Left ventricle myocardium inferior (tissue), 1 donor: ENCODE measurements at regions not wholly inside any gene's neighbourhood (a gene's known extent, or its start where the extent isn't known, plus 50 kb on each side); places are given as distances from the start of the nearest gene placed in this dataset.
A peak's percentile ranks its signal among the peaks of the same experiment; 100 is the strongest.
"Not testable (repeated sequence)": the region's sequence is repeated elsewhere in the genome, so short reads cannot be mapped to it uniquely, and the experiment has no call there.

Experiments
- DNase-seq: peaks from one replicate; pipeline ENCODE4 v3.0.0-alpha.2; 2020
- H3K27ac ChIP-seq: fragments of 200-600 bp; replicated peaks from 2 replicates; pipeline ENCODE4 v1.8.0; 2021
- H3K27me3 ChIP-seq: fragments of 200-600 bp; 2 replicates; pipeline ENCODE4 v1.8.0; 2021; ENCODE audit warnings: low read depth
- H3K36me3 ChIP-seq: fragments of 200-600 bp; 2 replicates; pipeline ENCODE4 v1.8.0; 2021
- H3K4me1 ChIP-seq: fragments of 200-600 bp; 2 replicates; pipeline ENCODE4 v1.8.0; 2021
- H3K4me3 ChIP-seq: fragments of 200-600 bp; 2 replicates; pipeline ENCODE4 v1.8.0; 2021; ENCODE audit warnings: mild to moderate bottlenecking, moderate library complexity
- H3K9me3 ChIP-seq: fragments of 200-600 bp; replicated peaks from 2 replicates; pipeline ENCODE4 v1.8.0; 2021
- intact Hi-C: fragments of 100-400 bp; cut with micrococcal nuclease; formaldehyde crosslinking; loops from one replicate; pipeline ENCODE4 v1.11.0; 2022
- TF ChIP-seq, protein P1 (sequence below): fragments of 200-600 bp; IDR thresholded peaks from 2 replicates; pipeline ENCODE4 v1.8.0; 2021; ENCODE audit warnings: antibody characterized with exemption, mild to moderate bottlenecking, borderline replicate concordance
- donor health status: DM: no; HTN: yes; CAD: no; lungs with severe emphysema.

DNA sequence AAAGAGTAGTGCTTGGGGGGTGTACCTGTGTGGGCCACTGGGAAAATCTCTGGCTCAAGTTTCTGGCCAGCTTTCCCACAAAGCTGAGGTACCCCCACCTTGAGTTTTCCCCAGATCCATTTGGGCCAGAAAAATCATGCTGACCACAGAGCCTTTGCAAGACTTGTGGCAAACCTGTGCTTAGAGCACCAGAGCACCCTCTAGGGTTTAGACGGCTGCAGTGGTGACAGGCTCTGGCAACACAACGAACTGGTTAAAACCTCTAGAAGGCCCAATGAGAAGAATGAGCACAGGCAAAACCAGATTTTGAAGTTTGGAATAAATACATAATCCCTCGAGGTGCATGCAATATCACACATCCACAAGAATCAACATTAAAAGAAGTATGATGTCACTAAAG, 290.7 kb upstream of the FOLH1 start:
- no peaks in the 10 kb centered on the region for H3K27me3 ChIP-seq
- no peak for DNase-seq
- H3K4me1 ChIP-seq, result no peaks in the 10 kb centered on the region
- TF ChIP-seq, protein P1, sequence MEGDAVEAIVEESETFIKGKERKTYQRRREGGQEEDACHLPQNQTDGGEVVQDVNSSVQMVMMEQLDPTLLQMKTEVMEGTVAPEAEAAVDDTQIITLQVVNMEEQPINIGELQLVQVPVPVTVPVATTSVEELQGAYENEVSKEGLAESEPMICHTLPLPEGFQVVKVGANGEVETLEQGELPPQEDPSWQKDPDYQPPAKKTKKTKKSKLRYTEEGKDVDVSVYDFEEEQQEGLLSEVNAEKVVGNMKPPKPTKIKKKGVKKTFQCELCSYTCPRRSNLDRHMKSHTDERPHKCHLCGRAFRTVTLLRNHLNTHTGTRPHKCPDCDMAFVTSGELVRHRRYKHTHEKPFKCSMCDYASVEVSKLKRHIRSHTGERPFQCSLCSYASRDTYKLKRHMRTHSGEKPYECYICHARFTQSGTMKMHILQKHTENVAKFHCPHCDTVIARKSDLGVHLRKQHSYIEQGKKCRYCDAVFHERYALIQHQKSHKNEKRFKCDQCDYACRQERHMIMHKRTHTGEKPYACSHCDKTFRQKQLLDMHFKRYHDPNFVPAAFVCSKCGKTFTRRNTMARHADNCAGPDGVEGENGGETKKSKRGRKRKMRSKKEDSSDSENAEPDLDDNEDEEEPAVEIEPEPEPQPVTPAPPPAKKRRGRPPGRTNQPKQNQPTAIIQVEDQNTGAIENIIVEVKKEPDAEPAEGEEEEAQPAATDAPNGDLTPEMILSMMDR, result no peak
- peaks cover 16% of the 10 kb centered on the region for H3K9me3 ChIP-seq
- H3K36me3 ChIP-seq, result no peaks in the 10 kb centered on the region
- H3K27ac ChIP-seq, result no peak overlapping the region
- intact Hi-C loops, result no loop called here
- no peak overlapping the region for H3K4me3 ChIP-seq

DNA sequence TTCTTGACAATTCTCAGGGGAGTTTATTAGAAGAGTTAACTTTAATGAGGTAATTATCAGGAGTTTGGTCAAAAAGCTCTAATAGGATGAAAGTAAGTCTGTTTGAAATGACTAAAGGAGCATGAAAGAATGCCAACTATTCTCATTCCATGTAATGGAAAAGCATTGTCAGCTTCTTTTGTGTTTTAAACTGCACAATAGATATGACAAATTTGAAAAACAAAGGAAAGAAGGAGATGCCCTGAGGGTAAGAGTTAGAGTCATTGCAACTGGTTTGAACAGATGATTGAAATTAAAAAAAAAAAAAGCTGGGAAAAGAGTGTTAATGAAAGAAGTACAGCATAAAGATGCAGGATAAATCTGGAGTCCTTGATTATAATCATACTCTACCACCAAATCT, 296.8 kb upstream of the FOLH1 start:
- intact Hi-C loops, result no loop called here

DNA sequence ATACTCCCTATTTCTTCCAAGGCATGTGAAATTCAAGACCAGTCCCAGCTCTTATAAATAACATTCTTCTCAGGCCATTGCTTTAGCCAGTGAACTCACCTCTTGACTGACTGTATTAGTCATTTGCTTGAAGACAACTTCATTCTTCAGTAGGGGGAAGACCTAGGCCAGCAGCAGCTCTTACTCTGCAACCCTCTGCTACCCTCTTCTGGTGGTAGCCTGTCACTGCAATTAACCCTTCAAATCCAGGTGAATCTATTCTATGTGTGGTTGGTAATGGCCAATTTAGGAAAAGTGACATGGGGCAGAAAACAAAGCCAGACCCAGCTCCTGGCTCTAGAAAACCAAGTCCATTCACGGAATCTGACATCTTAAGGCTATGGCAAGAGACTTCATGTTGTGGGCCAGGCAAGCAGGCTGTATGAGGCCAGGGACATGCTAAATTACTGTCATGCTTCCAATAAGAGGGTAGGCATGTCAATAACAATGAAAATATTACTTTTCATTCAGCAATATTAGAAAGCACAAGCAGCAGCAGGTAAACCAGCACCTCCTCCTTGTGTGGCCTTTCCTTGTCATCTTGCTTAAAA, 317.9 kb upstream of the FOLH1 start:
- H3K9me3 ChIP-seq, H3K27me3 ChIP-seq, H3K36me3 ChIP-seq, H3K4me3 ChIP-seq, H3K4me1 ChIP-seq, intact Hi-C loops, H3K27ac ChIP-seq, DNase-seq: not testable (repeated sequence)
- TF ChIP-seq, protein P1, result peak; percentile 76

More for the DNA sequence above, 296.8 kb upstream of the FOLH1 start:
- no peak overlapping the region for H3K4me3 ChIP-seq
- H3K4me1 ChIP-seq, result no peaks in the 10 kb centered on the region
- TF ChIP-seq, protein P1, result no peak
- H3K9me3 ChIP-seq, result peaks cover 16% of the 10 kb centered on the region
- no peak overlapping the region for H3K27ac ChIP-seq
- H3K27me3 ChIP-seq, result no peaks in the 10 kb centered on the region
- DNase-seq, result no peak
- H3K36me3 ChIP-seq, result no peaks in the 10 kb centered on the region

DNA sequence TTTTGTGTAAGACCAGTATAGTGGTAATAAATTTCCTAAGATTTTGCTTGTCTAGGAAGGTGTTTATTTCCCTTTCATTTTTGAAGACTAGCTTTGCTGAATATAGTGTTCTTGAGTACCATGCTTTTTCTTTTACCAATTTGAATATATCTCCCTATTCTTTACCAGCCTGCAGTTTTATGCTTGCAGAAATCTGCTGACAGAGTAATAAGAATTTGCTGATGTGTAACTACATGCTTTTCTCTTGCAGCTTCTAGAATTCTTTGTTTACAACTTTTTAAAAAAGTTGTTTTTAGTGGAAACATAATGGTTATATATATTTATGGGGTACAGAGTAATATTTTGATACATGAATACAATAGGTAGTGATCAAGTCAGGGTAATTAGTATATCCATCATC, 324.8 kb upstream of the FOLH1 start:
- peaks cover 17% of the 10 kb centered on the region for H3K9me3 ChIP-seq
- no peak overlapping the region for H3K4me3 ChIP-seq
- H3K27ac ChIP-seq, result no peak overlapping the region
- H3K36me3 ChIP-seq, result no peaks in the 10 kb centered on the region
- H3K27me3 ChIP-seq, result no peaks in the 10 kb centered on the region
- intact Hi-C loops, result no loop called here
- H3K4me1 ChIP-seq, result no peaks in the 10 kb centered on the region
- TF ChIP-seq, protein P1, result no peak
- DNase-seq, result no peak

DNA sequence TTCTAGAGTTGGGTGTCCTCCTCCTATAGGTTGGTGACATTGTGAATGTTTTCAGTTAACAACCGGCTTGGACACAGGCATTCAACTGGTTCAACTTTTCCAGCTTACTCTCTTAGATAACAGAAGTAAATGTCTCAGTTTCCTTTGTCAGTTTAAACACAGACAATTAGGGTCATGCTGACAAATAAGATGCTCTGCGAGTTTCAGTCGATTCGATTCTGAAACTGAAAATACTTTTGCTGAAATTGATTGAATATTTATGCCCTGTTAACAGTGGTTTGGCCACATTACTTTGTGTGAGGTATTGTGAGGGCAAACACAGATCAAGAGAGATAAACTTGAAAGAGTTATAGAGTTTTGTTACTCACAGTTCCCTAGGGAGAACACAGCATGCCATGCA, 330.5 kb upstream of the FOLH1 start:
- intact Hi-C loops, result not testable (repeated sequence)
- peaks cover 24% of the 10 kb centered on the region for H3K9me3 ChIP-seq

DNA sequence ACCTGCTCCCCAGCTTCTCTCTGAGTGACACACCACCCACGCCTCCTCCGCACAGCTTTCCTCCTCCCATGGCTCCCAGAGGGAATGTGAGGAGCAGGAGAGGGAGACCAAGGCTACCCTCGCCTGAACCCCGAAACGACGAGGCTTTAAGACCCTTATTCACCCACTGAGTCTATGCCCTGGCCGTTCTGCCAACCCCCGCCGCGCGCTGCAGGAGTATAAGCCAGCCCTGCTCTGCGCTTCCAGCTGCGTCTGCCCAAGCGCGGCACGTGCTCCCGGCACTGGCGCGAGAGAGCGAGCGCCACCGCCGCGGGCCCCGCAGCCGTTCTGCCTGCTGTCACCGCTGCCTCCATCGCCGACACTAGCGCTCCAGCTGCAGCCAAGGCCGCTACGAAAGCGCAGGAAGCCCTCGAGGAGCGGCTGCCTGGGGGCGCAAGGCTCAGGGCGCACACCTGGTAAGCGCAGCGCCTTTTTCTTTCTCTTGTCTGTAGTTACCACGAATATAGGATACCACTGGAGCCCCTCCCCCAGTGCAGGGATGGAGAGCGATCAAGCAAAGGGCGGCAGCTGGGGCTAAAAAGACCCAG, 350.0 kb upstream of the FOLH1 start:
- H3K4me3 ChIP-seq, DNase-seq, intact Hi-C loops, H3K9me3 ChIP-seq, H3K4me1 ChIP-seq, H3K27ac ChIP-seq, H3K36me3 ChIP-seq: not testable (repeated sequence)
- H3K27me3 ChIP-seq, result peaks cover 61% of the 10 kb centered on the region

More for the DNA sequence above, 330.5 kb upstream of the FOLH1 start:
- H3K4me3 ChIP-seq, H3K27ac ChIP-seq, DNase-seq, H3K36me3 ChIP-seq, H3K4me1 ChIP-seq, H3K27me3 ChIP-seq: not testable (repeated sequence)

DNA sequence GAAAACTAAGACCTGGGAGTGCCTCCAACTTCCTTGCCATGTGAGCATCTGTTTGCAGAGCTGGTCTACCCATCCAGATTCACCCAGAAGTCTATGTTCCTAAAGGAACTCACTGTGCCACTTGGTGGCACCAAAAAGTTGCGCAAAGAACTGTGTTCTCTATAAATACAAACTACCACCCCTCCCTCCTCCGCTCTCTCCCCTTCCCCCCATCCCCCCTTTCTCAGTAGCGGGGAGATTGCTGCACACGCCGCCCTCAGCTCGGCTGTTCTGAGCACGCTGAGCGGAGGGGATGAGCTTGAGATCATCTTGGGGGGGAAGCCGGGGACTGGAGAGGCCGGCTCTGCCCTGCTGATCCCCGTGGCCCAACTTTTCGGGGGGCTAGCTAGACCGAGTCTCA, 352.2 kb upstream of the FOLH1 start:
- H3K4me1 ChIP-seq, H3K9me3 ChIP-seq, H3K4me3 ChIP-seq, intact Hi-C loops, DNase-seq, H3K27ac ChIP-seq, H3K36me3 ChIP-seq: not testable (repeated sequence)
- peaks cover 70% of the 10 kb centered on the region for H3K27me3 ChIP-seq

DNA sequence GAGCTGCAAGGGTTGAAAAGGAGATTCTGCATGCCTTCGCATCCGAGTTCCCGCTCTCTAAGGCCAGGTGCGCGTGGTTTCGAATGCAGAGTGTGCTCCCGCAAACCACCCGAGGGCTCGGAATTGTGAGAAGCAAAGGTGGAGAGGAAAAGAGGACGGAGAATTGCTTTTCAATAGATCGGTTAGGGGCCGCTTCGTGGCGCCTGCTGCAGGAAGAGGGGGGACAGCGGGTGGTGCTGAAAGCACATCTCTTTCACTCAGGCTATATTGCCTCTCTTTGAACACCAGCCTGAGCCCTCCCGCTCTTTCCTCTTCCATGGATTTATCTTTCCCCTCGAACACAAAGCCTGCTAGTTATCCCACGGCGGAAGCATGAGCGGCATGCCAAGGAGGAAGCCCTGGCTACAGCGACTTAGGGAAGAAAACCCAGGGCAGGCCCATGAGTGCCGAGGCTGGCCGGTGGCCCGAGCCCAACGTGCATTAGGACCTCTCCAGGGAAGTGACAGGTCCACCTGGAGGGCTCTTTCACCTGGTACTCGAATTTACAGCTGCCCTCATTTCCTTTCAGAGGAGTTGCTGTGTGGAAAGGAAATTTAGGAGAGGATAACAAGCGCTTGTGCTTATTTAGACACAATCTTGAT, 353.0 kb upstream of the FOLH1 start:
- H3K4me3 ChIP-seq, H3K4me1 ChIP-seq, DNase-seq, H3K9me3 ChIP-seq, H3K27ac ChIP-seq, H3K36me3 ChIP-seq, intact Hi-C loops: not testable (repeated sequence)
- peaks cover 70% of the 10 kb centered on the region for H3K27me3 ChIP-seq

DNA sequence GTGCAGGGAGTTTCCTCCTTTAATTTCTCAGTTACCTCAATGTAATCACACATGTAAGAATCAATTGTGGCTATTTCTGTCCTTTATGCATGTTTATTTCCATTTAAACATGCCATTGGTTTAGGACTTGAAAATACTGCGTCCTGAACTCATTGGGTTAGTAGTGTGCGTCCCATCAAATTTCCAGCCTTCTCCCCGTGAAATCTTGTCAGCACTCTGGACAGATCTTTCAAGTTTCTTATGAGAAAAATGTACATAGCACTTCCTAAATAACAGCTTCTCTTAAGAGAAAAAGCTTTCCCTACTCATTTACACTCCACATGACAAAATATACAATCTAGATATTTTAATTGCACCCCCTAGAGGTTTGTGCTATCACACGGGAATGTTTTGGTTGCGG, 353.9 kb upstream of the FOLH1 start:
- H3K36me3 ChIP-seq, H3K4me1 ChIP-seq, H3K27ac ChIP-seq, DNase-seq, intact Hi-C loops, H3K4me3 ChIP-seq, H3K9me3 ChIP-seq: not testable (repeated sequence)
- peaks cover 64% of the 10 kb centered on the region for H3K27me3 ChIP-seq

DNA sequence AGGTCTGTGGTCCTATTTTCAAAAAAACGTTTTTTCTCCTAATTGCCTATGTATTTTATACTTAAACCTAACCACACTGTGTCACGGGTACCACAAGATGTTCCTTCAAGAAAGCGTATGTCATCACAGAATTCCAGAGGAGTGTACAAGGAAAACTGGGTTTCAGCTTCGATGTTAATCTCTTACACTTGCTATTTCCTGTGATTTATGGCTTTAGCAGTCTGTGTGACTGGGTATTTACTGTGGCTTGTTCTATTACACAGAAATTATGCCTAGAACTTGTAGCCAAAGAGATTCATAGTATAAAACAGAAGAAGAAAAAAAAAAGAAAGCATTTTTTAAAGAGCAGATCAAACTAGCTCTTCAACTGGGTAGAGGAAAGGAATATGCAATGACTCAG, 371.1 kb upstream of the FOLH1 start:
- H3K27ac ChIP-seq, H3K36me3 ChIP-seq, H3K9me3 ChIP-seq, H3K4me1 ChIP-seq, intact Hi-C loops, H3K27me3 ChIP-seq, H3K4me3 ChIP-seq, DNase-seq: not testable (repeated sequence)
